OCI-LY3 (cell line): ENCODE measurements at regions not wholly inside any gene's neighbourhood (a gene's known extent, or its start where the extent isn't known, plus 50 kb on each side); places are given as distances from the start of the nearest gene placed in this dataset.

Experiments used
- EZH2phosphoT487 ChIP-seq: fragments of 200-600 bp; shearing (Covaris generic); IDR thresholded peaks from 2 replicates; pipeline ENCODE4 v1.6.1; 2018; ENCODE audit warnings: antibody characterized with exemption, mixed run types, low read depth
- TF ChIP-seq, protein P1 (sequence below): fragments of 200-600, 300-600 bp; sonication (generic); IDR thresholded peaks from 2 replicates; pipeline ENCODE4 v1.5.1; 2014; ENCODE audit warnings: antibody characterized with exemption, low read length, low read depth

- TF ChIP-seq, protein P1, sequence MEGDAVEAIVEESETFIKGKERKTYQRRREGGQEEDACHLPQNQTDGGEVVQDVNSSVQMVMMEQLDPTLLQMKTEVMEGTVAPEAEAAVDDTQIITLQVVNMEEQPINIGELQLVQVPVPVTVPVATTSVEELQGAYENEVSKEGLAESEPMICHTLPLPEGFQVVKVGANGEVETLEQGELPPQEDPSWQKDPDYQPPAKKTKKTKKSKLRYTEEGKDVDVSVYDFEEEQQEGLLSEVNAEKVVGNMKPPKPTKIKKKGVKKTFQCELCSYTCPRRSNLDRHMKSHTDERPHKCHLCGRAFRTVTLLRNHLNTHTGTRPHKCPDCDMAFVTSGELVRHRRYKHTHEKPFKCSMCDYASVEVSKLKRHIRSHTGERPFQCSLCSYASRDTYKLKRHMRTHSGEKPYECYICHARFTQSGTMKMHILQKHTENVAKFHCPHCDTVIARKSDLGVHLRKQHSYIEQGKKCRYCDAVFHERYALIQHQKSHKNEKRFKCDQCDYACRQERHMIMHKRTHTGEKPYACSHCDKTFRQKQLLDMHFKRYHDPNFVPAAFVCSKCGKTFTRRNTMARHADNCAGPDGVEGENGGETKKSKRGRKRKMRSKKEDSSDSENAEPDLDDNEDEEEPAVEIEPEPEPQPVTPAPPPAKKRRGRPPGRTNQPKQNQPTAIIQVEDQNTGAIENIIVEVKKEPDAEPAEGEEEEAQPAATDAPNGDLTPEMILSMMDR, result no peak
- TF ChIP-seq EZH2phosphoT487, result no peak
Measured at GRCh38 chr3:146796078-146796477, 190.9 kb upstream of the PLSCR5 start.
